Smooth muscle cell (in vitro differentiated cells): ENCODE measurements at regions not wholly inside any gene's neighbourhood (a gene's known extent, or its start where the extent isn't known, plus 50 kb on each side); places are given as distances from the start of the nearest gene placed in this dataset.
A peak's percentile ranks its signal among the peaks of the same experiment; 100 is the strongest.

Experiments
- DNase-seq: peaks from one replicate; lab custom pipeline; 2025; ENCODE audit not compliant: unreplicated experiment; lab: John Stamatoyannopoulos, UW
- H2AFZ ChIP-seq: fragments of 200-600 bp; sonication (generic); 2 replicates; pipeline ENCODE4 v1.6.0; 2016; ENCODE audit warnings: antibody characterized with exemption, low read depth, mild to moderate bottlenecking
- H3F3A ChIP-seq: fragments of 200-600 bp; sonication (generic); 2 replicates; pipeline ENCODE4 v1.6.0; 2017; ENCODE audit warnings: antibody characterized with exemption, low read depth
- H3K27ac ChIP-seq: fragments of 200-600 bp; sonication (generic); 2 replicates; pipeline ENCODE4 v1.5.1; 2016; ENCODE audit warnings: low read depth, mild to moderate bottlenecking
- H3K27me3 ChIP-seq: fragments of 200-600 bp; sonication (generic); 2 replicates; pipeline ENCODE4 v1.6.1; 2016; ENCODE audit warnings: low read depth, mild to moderate bottlenecking
- H3K36me3 ChIP-seq: fragments of 200-600 bp; sonication (generic); 2 replicates; pipeline ENCODE4 v1.5.1; 2016; ENCODE audit warnings: low read depth
- H3K4me1 ChIP-seq: fragments of 200-600 bp; sonication (generic); 2 replicates; pipeline ENCODE4 v1.5.1; 2016; ENCODE audit warnings: low read depth
- H3K4me2 ChIP-seq: fragments of 200-600 bp; sonication (generic); 2 replicates; pipeline ENCODE4 v1.6.0; 2016; ENCODE audit warnings: mild to moderate bottlenecking
- H3K4me3 ChIP-seq: fragments of 200-600 bp; sonication (generic); 2 replicates; pipeline ENCODE4 v1.5.1; 2016; ENCODE audit warnings: mild to moderate bottlenecking
- H3K79me2 ChIP-seq: fragments of 200-600 bp; sonication (generic); 2 replicates; pipeline ENCODE4 v1.6.0; 2016; ENCODE audit warnings: low read depth, mild to moderate bottlenecking
- H3K9ac ChIP-seq: fragments of 200-600 bp; sonication (generic); 2 replicates; pipeline ENCODE4 v1.6.0; 2016; ENCODE audit warnings: low read depth
- H3K9me3 ChIP-seq: fragments of 200-600 bp; sonication (generic); replicated peaks from 2 replicates; pipeline ENCODE4 v1.5.1; 2016; ENCODE audit warnings: low read depth
- H4K20me1 ChIP-seq: fragments of 200-600 bp; sonication (generic); 2 replicates; pipeline ENCODE4 v1.6.0; 2016; ENCODE audit warnings: low read depth
- WGBS: methylation state at CpG from one replicate; pipeline ENCODE4 v1.1.7; 2016; ENCODE audit warnings: low lambda C conversion rate; 5-methylcytosine and 5-hydroxymethylcytosine counted together
- TF ChIP-seq, protein P1 (sequence below): fragments of 200-600 bp; sonication (generic); IDR thresholded peaks from 2 replicates; pipeline ENCODE4 v1.5.1; 2017; ENCODE audit warnings: borderline replicate concordance, mild to moderate bottlenecking, antibody characterized with exemption; ENCODE audit not compliant: insufficient read depth, poor library complexity, severe bottlenecking

GRCh38 chr1:214120951-214121350 lies 133.2 kb downstream of the PROX1 start:
- H3K36me3 ChIP-seq = no peaks in the 10 kb centered on the region
- H3K79me2 ChIP-seq = no peaks in the 10 kb centered on the region
- no peak overlapping the region for H3K4me2 ChIP-seq
- H3K27ac ChIP-seq = no peak overlapping the region
- H3K9ac ChIP-seq = no peak overlapping the region
- H2AFZ ChIP-seq = no peak overlapping the region
- WGBS = 49% methylated on average over 6 of the region's 6 CpGs
- H3K4me1 ChIP-seq = peaks cover 7% of the 10 kb centered on the region
- H4K20me1 ChIP-seq = no peaks in the 10 kb centered on the region
- no peaks in the 10 kb centered on the region for H3K27me3 ChIP-seq
- peaks cover 17% of the 10 kb centered on the region for H3F3A ChIP-seq
- H3K9me3 ChIP-seq = peaks cover 7% of the 10 kb centered on the region
- no peak for DNase-seq
- TF ChIP-seq, protein P1, sequence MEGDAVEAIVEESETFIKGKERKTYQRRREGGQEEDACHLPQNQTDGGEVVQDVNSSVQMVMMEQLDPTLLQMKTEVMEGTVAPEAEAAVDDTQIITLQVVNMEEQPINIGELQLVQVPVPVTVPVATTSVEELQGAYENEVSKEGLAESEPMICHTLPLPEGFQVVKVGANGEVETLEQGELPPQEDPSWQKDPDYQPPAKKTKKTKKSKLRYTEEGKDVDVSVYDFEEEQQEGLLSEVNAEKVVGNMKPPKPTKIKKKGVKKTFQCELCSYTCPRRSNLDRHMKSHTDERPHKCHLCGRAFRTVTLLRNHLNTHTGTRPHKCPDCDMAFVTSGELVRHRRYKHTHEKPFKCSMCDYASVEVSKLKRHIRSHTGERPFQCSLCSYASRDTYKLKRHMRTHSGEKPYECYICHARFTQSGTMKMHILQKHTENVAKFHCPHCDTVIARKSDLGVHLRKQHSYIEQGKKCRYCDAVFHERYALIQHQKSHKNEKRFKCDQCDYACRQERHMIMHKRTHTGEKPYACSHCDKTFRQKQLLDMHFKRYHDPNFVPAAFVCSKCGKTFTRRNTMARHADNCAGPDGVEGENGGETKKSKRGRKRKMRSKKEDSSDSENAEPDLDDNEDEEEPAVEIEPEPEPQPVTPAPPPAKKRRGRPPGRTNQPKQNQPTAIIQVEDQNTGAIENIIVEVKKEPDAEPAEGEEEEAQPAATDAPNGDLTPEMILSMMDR = no peak
- H3K4me3 ChIP-seq = no peak overlapping the region

DNA sequence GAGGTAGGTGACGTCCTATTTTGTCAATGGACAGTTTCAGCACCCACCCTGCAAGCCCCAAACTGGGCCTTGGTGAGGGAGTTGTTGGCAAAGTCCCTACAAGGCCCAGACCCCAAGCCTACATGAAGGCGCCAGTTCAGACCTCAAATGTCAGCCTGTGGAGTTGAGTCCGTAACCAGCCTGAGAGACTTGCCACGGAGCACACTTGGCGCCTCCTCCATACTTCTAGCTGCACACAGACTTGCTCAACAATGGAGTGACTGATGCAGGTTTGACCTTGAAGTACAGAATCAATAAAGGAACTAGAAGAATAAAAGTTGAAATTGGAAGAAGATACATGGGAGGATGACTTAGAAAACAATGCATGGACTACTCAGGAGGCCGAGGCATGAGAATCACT lies 134.3 kb downstream of the PROX1 start:
- Histone ChIP-seq H3K4me3 (no peak overlapping the region), H3K27ac (no peak overlapping the region), H3K27me3 (no peaks in the 10 kb centered on the region), H3K4me2 (no peak overlapping the region), H3F3A (peaks cover 17% of the 10 kb centered on the region), H3K79me2 (no peaks in the 10 kb centered on the region), H3K4me1 (peaks cover 7% of the 10 kb centered on the region), H2AFZ (no peak overlapping the region), H3K9ac (no peak overlapping the region), H3K9me3 (peaks cover 7% of the 10 kb centered on the region), H4K20me1 (no peaks in the 10 kb centered on the region), H3K36me3 (no peaks in the 10 kb centered on the region)
- DNase-seq = no peak
- 100% methylated on average over 6 of the region's 6 CpGs for WGBS
- TF ChIP-seq, protein P1 = no peak

DNA sequence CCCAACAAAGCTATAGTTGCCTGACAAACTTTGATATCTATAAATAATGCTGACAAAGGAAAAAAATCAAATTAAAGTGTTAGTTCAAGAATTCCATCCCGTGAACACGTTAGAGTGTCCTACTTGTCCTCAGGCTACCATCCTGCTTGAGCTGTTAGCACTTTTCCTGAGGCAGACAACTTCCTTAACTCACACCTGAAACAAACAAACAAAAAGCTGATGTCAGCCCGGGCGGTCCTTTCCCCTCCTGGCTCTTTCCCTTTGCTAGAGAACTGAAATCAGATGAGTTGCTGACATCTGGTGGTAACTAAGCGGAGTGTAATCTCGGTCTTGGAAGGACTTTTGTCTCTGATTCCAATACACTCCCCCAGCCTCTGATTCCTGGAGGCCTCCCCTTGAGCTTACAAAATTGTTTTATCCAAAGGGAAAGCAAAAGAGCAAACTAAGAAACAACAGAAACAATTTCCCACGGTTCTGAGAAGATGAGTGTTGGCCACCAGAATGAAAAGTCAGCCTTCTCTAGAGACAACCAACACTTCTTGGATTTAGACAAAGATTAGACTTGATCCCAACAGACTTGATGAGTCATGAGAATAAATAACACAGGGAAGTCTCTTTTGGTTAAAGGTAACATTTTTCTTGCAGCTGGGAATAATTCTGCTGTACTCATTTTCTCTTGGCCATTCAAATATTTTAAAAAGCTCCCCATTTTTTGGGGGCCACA lies 135.4 kb downstream of the PROX1 start:
- TF ChIP-seq, protein P1 = peak; percentile 62
- H3K36me3 ChIP-seq = no peaks in the 10 kb centered on the region
- WGBS = 1% methylated on average over 7 of the region's 7 CpGs
- peaks cover 7% of the 10 kb centered on the region for H3K4me1 ChIP-seq
- H3K27ac ChIP-seq = peak overlapping the region; percentile 22
- no peaks in the 10 kb centered on the region for H3K79me2 ChIP-seq
- peaks cover under 1% of the 10 kb centered on the region for H3K9me3 ChIP-seq
- peak overlapping the region; percentile 77 for H3K4me2 ChIP-seq
- DNase-seq = no peak
- no peak overlapping the region for H2AFZ ChIP-seq
- H3K27me3 ChIP-seq = no peaks in the 10 kb centered on the region
- H3K9ac ChIP-seq = no peak overlapping the region
- no peak overlapping the region for H3K4me3 ChIP-seq
- H4K20me1 ChIP-seq = no peaks in the 10 kb centered on the region
- peaks cover 17% of the 10 kb centered on the region for H3F3A ChIP-seq

DNA sequence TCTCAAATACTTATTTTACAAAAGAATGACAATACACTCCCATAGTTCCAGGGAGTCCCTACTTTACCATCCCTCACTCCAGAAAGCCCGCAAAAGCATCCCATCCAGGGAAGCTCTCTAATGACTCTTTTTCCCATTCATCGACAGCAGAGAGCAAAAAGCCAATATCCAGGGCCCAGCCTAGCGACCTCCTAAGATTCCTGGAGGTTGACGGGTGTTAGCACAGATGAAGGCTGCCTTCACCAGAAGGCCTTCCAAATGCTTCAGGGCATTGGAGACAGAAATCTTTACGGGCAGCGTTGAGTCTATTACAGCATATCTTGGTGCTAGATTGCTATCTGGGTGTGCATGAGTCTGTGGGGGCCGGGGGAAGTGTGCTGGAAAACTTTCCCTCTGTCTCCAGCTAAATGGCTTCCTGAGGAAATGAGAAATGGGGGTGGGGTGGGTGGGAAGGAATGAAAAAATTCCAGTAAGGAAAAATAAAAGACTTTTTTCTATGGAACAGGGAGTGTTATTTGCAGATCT lies 136.6 kb downstream of the PROX1 start:
- Histone ChIP-seq H3K36me3 (no peaks in the 10 kb centered on the region), H3K4me1 (peaks cover 7% of the 10 kb centered on the region), H3K4me3 (no peak overlapping the region), H2AFZ (no peak overlapping the region), H3K4me2 (peak overlapping the region; percentile 77), H4K20me1 (no peaks in the 10 kb centered on the region), H3K79me2 (no peaks in the 10 kb centered on the region), H3K9me3 (no peaks in the 10 kb centered on the region), H3K9ac (no peak overlapping the region), H3K27me3 (no peaks in the 10 kb centered on the region), H3K27ac (peak overlapping the region; percentile 1), H3F3A (peaks cover 17% of the 10 kb centered on the region)
- TF ChIP-seq, protein P1 = no peak
- 7% methylated on average over 7 of the region's 7 CpGs for WGBS
- no peak for DNase-seq
